Neutrophil (primary cell): ENCODE measurements at regions not wholly inside any gene's neighbourhood (a gene's known extent, or its start where the extent isn't known, plus 50 kb on each side); places are given as distances from the start of the nearest gene placed in this dataset.
A peak's percentile ranks its signal among the peaks of the same experiment; 100 is the strongest.

Source experiments
- H3K27ac ChIP-seq: fragments of 200-600 bp; sonication (generic); 2 replicates; pipeline ENCODE4 v1.5.1; 2016; ENCODE audit warnings: mild to moderate bottlenecking, moderate library complexity
- H3K27me3 ChIP-seq: fragments of 200-600 bp; sonication (generic); 2 replicates; pipeline ENCODE4 v1.6.0; 2016; ENCODE audit warnings: mild to moderate bottlenecking
- H3K36me3 ChIP-seq: fragments of 200-600 bp; sonication (generic); 2 replicates; pipeline ENCODE4 v1.5.1; 2017
- H3K4me1 ChIP-seq, 2 experiments: fragments of 200-600 bp in 1 of 2; sonication (generic) in 1 of 2; 1 replicate in 1 of 2; 2 replicates in 1 of 2; pipeline versions ENCODE4 v1.5.1 to v1.6.1; 2013 to 2016; ENCODE audit warnings: low read depth in 1 of 2, low read length in 1 of 2, mild to moderate bottlenecking in 1 of 2, moderate library complexity in 1 of 2; ENCODE audit not compliant: control insufficient read depth in 1 of 2, insufficient read depth in 1 of 2
- H3K4me3 ChIP-seq, 2 experiments: fragments of 200-600 bp in 1 of 2; sonication (generic) in 1 of 2; 1 replicate in 1 of 2; 2 replicates in 1 of 2; pipeline ENCODE4 v1.5.1; 2013 to 2016; ENCODE audit warnings: low read depth in 1 of 2, low read length in 1 of 2, mild to moderate bottlenecking in 1 of 2, moderate library complexity in 1 of 2
- H3K9me3 ChIP-seq: fragments of 200-600 bp; sonication (generic); 2 replicates; pipeline ENCODE4 v1.5.1; 2016
- TF ChIP-seq, protein P1 (sequence below): fragments of 200-600 bp; sonication (generic); IDR thresholded peaks from 2 replicates; pipeline ENCODE4 v1.5.1; 2016; ENCODE audit warnings: antibody characterized with exemption

DNA sequence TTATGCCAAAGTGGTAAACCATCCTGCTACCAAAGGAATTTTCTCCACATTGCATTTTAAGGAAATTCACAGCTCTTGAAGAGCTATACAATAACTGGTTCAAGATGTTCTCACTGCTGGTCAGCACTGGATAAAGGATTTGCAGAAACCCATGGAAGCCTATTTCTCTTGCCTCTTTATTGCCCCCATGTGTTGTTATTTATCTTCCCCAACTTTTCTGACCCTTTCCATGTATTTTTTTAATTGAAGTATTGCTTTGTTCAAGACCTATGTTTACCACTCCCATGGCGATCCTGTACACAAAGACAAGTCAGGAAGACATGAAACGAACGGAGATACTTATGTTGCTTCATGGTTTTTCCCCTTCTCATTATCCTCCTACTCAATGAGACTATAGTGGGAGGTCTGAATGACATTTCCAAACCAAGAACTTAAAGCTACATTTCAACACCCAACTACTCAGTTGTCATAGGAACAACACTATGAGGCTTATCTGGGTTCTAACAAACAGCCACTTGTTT is 566.4 kb upstream of the DIPK2B start:
- H3K27ac ChIP-seq, result peak overlapping the region; percentile 52
- peak overlapping the region in 1 of 2 experiments; percentile 23 for H3K4me3 ChIP-seq
- H3K36me3 ChIP-seq, result no peaks in the 10 kb centered on the region
- H3K4me1 ChIP-seq, result peaks cover 59 to 68% of the 10 kb centered on the region in 2 experiments
- H3K27me3 ChIP-seq, result no peaks in the 10 kb centered on the region
- TF ChIP-seq, protein P1, sequence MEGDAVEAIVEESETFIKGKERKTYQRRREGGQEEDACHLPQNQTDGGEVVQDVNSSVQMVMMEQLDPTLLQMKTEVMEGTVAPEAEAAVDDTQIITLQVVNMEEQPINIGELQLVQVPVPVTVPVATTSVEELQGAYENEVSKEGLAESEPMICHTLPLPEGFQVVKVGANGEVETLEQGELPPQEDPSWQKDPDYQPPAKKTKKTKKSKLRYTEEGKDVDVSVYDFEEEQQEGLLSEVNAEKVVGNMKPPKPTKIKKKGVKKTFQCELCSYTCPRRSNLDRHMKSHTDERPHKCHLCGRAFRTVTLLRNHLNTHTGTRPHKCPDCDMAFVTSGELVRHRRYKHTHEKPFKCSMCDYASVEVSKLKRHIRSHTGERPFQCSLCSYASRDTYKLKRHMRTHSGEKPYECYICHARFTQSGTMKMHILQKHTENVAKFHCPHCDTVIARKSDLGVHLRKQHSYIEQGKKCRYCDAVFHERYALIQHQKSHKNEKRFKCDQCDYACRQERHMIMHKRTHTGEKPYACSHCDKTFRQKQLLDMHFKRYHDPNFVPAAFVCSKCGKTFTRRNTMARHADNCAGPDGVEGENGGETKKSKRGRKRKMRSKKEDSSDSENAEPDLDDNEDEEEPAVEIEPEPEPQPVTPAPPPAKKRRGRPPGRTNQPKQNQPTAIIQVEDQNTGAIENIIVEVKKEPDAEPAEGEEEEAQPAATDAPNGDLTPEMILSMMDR, result no peak
- H3K9me3 ChIP-seq, result no peaks in the 10 kb centered on the region

DNA sequence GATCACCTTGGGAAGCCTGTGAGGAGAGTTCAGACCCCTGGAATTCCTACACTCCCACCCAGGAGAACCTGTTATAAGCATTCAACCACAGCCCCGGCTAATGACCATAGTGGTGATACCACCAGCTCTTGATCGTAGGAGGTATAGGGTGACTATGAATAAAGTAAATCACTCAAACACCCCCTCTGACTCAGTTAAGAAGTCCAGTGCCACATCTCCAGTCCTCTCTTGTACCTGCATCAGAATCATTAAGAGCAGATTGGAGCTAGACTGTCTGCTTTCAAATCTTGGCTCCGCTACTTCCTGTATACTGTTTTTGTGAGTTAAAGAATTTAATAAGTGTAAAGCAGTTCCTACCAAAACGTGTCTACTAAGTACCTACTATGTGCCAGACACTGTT is 565.1 kb upstream of the DIPK2B start:
- H3K27ac ChIP-seq, result no peak overlapping the region
- no peaks in the 10 kb centered on the region for H3K36me3 ChIP-seq
- H3K9me3 ChIP-seq, result no peaks in the 10 kb centered on the region
- TF ChIP-seq, protein P1, result no peak
- H3K27me3 ChIP-seq, result no peaks in the 10 kb centered on the region
- no peak overlapping the region for H3K4me3 ChIP-seq
- peaks cover 49 to 61% of the 10 kb centered on the region in 2 experiments for H3K4me1 ChIP-seq

GRCh38 chrX:45765281-45765680 is 564.6 kb upstream of the DIPK2B start:
- TF ChIP-seq, protein P1, result no peak
- Histone ChIP-seq H3K4me3 (no peak overlapping the region), H3K27ac (no peak overlapping the region), H3K9me3 (no peaks in the 10 kb centered on the region), H3K4me1 (peaks cover 49 to 62% of the 10 kb centered on the region in 2 experiments), H3K36me3 (no peaks in the 10 kb centered on the region), H3K27me3 (no peaks in the 10 kb centered on the region)

DNA sequence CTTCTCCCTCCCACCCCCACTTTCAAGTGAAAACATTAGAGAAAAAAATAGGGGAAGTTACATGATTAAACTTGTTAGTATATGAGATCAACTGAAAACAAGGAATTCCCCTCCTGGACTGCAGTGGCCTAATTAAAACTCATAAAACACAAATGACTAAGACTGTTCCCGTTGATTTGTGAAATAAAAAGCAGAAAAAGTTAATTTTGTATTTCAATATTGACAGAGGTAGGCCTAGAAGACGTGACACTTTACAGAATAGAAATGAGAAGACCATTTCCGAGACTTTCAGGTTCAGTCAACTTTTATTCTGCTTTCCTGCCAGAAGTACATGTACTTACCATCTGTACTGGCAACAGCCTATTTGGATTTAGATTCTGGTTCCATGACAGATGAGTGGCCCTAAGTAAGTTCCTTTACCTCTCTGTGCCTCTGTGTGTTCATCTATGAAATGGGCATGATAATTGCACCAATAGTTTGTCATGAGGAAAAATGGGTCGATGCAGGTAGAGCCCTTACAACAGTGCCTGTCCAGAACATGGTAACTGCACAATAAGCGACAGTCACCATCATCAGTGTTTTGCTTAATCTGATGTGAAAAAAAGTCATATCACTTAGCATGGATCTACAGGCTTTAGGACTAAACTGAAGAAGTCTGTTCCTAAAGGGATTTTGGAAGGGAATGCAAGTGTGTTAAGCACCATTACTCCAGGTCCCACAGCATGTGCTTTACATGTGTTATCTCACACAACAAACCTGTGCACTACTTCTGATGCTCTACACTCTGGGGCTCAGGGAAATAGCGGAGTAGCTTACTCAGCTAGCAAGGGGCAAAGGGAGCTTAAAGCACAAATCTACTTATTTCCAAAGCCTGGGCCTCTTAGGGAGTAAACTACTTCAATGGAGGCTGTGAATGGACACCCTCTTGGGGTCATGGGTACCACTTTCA is 562.3 kb upstream of the DIPK2B start:
- H3K4me1 ChIP-seq, result peaks cover 57 to 75% of the 10 kb centered on the region in 2 experiments
- H3K9me3 ChIP-seq, result no peaks in the 10 kb centered on the region
- no peaks in the 10 kb centered on the region for H3K36me3 ChIP-seq
- peak overlapping the region; percentile 58 for H3K27ac ChIP-seq
- TF ChIP-seq, protein P1, result no peak
- H3K4me3 ChIP-seq, result no peak overlapping the region
- no peaks in the 10 kb centered on the region for H3K27me3 ChIP-seq

DNA sequence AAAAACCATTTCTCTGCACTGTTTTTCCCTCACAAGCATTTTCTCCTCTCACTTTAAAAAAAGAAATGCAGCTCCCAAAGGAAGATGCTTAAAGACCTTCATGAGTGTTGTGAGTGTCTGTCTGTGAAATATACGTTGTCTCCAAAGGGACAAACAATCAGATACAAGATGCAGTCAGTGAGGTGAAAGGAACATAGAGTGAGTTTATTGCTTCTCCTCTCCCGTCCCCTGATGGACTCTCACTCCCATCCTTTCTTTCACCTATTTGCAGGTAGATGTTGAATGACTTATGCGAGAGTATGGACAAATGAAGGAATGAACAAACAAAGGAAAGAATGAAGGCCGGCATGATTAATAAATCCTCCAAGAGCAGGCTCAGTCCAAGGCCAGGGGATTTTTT is 561.2 kb upstream of the DIPK2B start:
- no peaks in the 10 kb centered on the region for H3K9me3 ChIP-seq
- TF ChIP-seq, protein P1, result no peak
- no peaks in the 10 kb centered on the region for H3K27me3 ChIP-seq
- H3K4me3 ChIP-seq, result no peak overlapping the region
- peak overlapping the region; percentile 58 for H3K27ac ChIP-seq
- peaks cover 57 to 75% of the 10 kb centered on the region in 2 experiments for H3K4me1 ChIP-seq
- no peaks in the 10 kb centered on the region for H3K36me3 ChIP-seq
